ENCODE measurements at regions not wholly inside any gene's neighbourhood (a gene's known extent, or its start where the extent isn't known, plus 50 kb on each side); places are given as distances from the start of the nearest gene placed in this dataset.

GRCh38 chr16:63061319-63061718 is 1025.1 kb upstream of the CDH8 start:
- DNase-seq (ENCODE audit: low read depth, low spot score) (no peak), ATAC-seq (no peak)
- H3K27me3 ChIP-seq (ENCODE audit: control insufficient read depth, insufficient read depth, low read length): no peaks in the 10 kb centered on the region
- no peaks in the 10 kb centered on the region for H3K9me3 ChIP-seq (ENCODE audit: control insufficient read depth, insufficient read depth, low read depth, low read length)
- no TSS peak for BruUV-seq (replicated peaks)
- intact Hi-C loops (cut with micrococcal nuclease; ENCODE audit: unreplicated experiment) (no loop called here), in situ Hi-C loops (cut with HindIII; ENCODE audit: low pct_unique_long_range_greater_than_20kb, low sequenced_read_pairs) (no loop called here)
- POLR2A ChIA-PET: no interaction called here
- TF ChIP-seq SIN3A (IDR thresholded peaks at IDR 0.05; ENCODE audit: borderline replicate concordance, insufficient read depth, low read depth, low read length) (no peak), TCF7L2 (IDR thresholded peaks at IDR 0.05; ENCODE audit: low read depth, low read length) (no peak), POLR2AphosphoS5 (IDR thresholded peaks at IDR 0.05; ENCODE audit: low read depth, low read length) (no peak)
- TF ChIP-seq, protein P1, sequence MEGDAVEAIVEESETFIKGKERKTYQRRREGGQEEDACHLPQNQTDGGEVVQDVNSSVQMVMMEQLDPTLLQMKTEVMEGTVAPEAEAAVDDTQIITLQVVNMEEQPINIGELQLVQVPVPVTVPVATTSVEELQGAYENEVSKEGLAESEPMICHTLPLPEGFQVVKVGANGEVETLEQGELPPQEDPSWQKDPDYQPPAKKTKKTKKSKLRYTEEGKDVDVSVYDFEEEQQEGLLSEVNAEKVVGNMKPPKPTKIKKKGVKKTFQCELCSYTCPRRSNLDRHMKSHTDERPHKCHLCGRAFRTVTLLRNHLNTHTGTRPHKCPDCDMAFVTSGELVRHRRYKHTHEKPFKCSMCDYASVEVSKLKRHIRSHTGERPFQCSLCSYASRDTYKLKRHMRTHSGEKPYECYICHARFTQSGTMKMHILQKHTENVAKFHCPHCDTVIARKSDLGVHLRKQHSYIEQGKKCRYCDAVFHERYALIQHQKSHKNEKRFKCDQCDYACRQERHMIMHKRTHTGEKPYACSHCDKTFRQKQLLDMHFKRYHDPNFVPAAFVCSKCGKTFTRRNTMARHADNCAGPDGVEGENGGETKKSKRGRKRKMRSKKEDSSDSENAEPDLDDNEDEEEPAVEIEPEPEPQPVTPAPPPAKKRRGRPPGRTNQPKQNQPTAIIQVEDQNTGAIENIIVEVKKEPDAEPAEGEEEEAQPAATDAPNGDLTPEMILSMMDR (IDR thresholded peaks at IDR 0.05): no peak
- CTCF ChIA-PET: interaction anchor here (0.6 kb wide), 1 partner anchor 372 kb away, joined by 3 read pairs; no protein-coding TSS in a partner anchor
- H3K27ac ChIP-seq (ENCODE audit: low read length): no peak overlapping the region
- H3K36me3 ChIP-seq (ENCODE audit: control insufficient read depth, insufficient read depth, low read length): no peaks in the 10 kb centered on the region
- no peaks in the 10 kb centered on the region for H3K4me1 ChIP-seq (ENCODE audit: control insufficient read depth, insufficient read depth, low read length)
- no peak overlapping the region for H3K4me3 ChIP-seq (ENCODE audit: low read depth in 2 of 2, low read length in 2 of 2)

- Histone ChIP-seq H3K36me3 (ENCODE audit: control insufficient read depth, insufficient read depth, low read length) (no peaks in the 10 kb centered on the region), H3K9me3 (ENCODE audit: control insufficient read depth, insufficient read depth, low read depth, low read length) (no peaks in the 10 kb centered on the region), H3K27ac (ENCODE audit: low read length) (no peak overlapping the region), H3K4me1 (ENCODE audit: control insufficient read depth, insufficient read depth, low read length) (no peaks in the 10 kb centered on the region), H3K4me3 (ENCODE audit: low read depth in 2 of 2, low read length in 2 of 2) (no peak overlapping the region), H3K27me3 (ENCODE audit: control insufficient read depth, insufficient read depth, low read length) (no peaks in the 10 kb centered on the region)
- no peak for DNase-seq (ENCODE audit: low read depth, low spot score)
- in situ Hi-C loops (cut with HindIII; ENCODE audit: low pct_unique_long_range_greater_than_20kb, low sequenced_read_pairs) (no loop called here), intact Hi-C loops (cut with micrococcal nuclease; ENCODE audit: unreplicated experiment) (no loop called here)
- BruUV-seq (replicated peaks): no TSS peak
- POLR2A ChIA-PET: no interaction called here
- CTCF ChIA-PET: no interaction called here
- no peak for TF ChIP-seq TCF7L2 (IDR thresholded peaks at IDR 0.05; ENCODE audit: low read depth, low read length)
- no peak for TF ChIP-seq POLR2AphosphoS5 (IDR thresholded peaks at IDR 0.05; ENCODE audit: low read depth, low read length)
- no peak for ATAC-seq
These were observed 1023.4 kb upstream of the CDH8 start for GRCh38 chr16:63059676-63060075.

GRCh38 chr16:63057341-63057740 is 1021.1 kb upstream of the CDH8 start:
- no TSS peak for BruUV-seq (replicated peaks)
- no peak for DNase-seq (ENCODE audit: low read depth, low spot score)
- Histone ChIP-seq H3K9me3 (ENCODE audit: control insufficient read depth, insufficient read depth, low read depth, low read length) (no peaks in the 10 kb centered on the region), H3K36me3 (ENCODE audit: control insufficient read depth, insufficient read depth, low read length) (no peaks in the 10 kb centered on the region), H3K27ac (ENCODE audit: low read length) (no peak overlapping the region), H3K4me3 (ENCODE audit: low read depth in 2 of 2, low read length in 2 of 2) (no peak overlapping the region), H3K27me3 (ENCODE audit: control insufficient read depth, insufficient read depth, low read length) (no peaks in the 10 kb centered on the region), H3K4me1 (ENCODE audit: control insufficient read depth, insufficient read depth, low read length) (no peaks in the 10 kb centered on the region)
- ATAC-seq: no peak
- intact Hi-C loops (cut with micrococcal nuclease; ENCODE audit: unreplicated experiment) (no loop called here), in situ Hi-C loops (cut with HindIII; ENCODE audit: low pct_unique_long_range_greater_than_20kb, low sequenced_read_pairs) (no loop called here)
- ChIA-PET CTCF (no interaction called here), POLR2A (no interaction called here)
- no peak for TF ChIP-seq TCF7L2 (IDR thresholded peaks at IDR 0.05; ENCODE audit: low read depth, low read length)
- TF ChIP-seq SIN3A (IDR thresholded peaks at IDR 0.05; ENCODE audit: borderline replicate concordance, insufficient read depth, low read depth, low read length): no peak
- TF ChIP-seq, protein P1 (IDR thresholded peaks at IDR 0.05): no peak
- no peak for TF ChIP-seq POLR2AphosphoS5 (IDR thresholded peaks at IDR 0.05; ENCODE audit: low read depth, low read length)
- TF ChIP-seq, protein P2, sequence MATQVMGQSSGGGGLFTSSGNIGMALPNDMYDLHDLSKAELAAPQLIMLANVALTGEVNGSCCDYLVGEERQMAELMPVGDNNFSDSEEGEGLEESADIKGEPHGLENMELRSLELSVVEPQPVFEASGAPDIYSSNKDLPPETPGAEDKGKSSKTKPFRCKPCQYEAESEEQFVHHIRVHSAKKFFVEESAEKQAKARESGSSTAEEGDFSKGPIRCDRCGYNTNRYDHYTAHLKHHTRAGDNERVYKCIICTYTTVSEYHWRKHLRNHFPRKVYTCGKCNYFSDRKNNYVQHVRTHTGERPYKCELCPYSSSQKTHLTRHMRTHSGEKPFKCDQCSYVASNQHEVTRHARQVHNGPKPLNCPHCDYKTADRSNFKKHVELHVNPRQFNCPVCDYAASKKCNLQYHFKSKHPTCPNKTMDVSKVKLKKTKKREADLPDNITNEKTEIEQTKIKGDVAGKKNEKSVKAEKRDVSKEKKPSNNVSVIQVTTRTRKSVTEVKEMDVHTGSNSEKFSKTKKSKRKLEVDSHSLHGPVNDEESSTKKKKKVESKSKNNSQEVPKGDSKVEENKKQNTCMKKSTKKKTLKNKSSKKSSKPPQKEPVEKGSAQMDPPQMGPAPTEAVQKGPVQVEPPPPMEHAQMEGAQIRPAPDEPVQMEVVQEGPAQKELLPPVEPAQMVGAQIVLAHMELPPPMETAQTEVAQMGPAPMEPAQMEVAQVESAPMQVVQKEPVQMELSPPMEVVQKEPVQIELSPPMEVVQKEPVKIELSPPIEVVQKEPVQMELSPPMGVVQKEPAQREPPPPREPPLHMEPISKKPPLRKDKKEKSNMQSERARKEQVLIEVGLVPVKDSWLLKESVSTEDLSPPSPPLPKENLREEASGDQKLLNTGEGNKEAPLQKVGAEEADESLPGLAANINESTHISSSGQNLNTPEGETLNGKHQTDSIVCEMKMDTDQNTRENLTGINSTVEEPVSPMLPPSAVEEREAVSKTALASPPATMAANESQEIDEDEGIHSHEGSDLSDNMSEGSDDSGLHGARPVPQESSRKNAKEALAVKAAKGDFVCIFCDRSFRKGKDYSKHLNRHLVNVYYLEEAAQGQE (IDR thresholded peaks at IDR 0.05; ENCODE audit: insufficient read depth in 1 of 2, low read depth in 2 of 2, low read length in 1 of 2): no peak
